ENCODE measurements at regions not wholly inside any gene's neighbourhood (a gene's known extent, or its start where the extent isn't known, plus 50 kb on each side); places are given as distances from the start of the nearest gene placed in this dataset.

GRCh38 chr21:26366781-26367180 lies 196.2 kb upstream of the APP start:
- TF ChIP-seq CTCF (IDR thresholded peaks at IDR 0.05 in 2 of 3, conservative IDR thresholded peaks at IDR 0.05 in 1 of 3; ENCODE audit: insufficient read depth in 2 of 3, low read depth in 1 of 3, low read length in 3 of 3) (no peak), ZBTB33 (CRISPR knock-in tag; IDR thresholded peaks at IDR 0.05) (no peak), MXI1 (IDR thresholded peaks at IDR 0.05; ENCODE audit: low read depth, low read length) (no peak), RFX1 (IDR thresholded peaks at IDR 0.05) (no peak), ZFP1 (CRISPR knock-in tag; IDR thresholded peaks at IDR 0.05) (no peak), ESRRA (IDR thresholded peaks at IDR 0.05; ENCODE audit: borderline replicate concordance, low read depth) (no peak), REST (IDR thresholded peaks at IDR 0.05; ENCODE audit: borderline replicate concordance) (no peak), REST (CRISPR knock-in tag; IDR thresholded peaks at IDR 0.05; ENCODE audit: low read depth) (no peak), THAP7 (CRISPR knock-in tag; IDR thresholded peaks at IDR 0.05) (no peak), HMBOX1 (IDR thresholded peaks at IDR 0.05) (no peak)
